Esophagus muscularis mucosa (tissue), 3 donors: ENCODE measurements at regions not wholly inside any gene's neighbourhood (a gene's known extent, or its start where the extent isn't known, plus 50 kb on each side); places are given as distances from the start of the nearest gene placed in this dataset.

ENCODE experiments used
- CTCF ChIP-seq, 3 experiments: fragments of 200-600 bp in 2 of 3; fragments of 450-650 bp in 1 of 3; sonication (generic) in 2 of 3; IDR thresholded peaks; one replicate each; pipeline ENCODE4 v1.5.1; 2017 to 2019; ENCODE audit warnings: antibody characterized with exemption in 3 of 3, mild to moderate bottlenecking in 2 of 3, moderate library complexity in 1 of 3
- POLR2A ChIP-seq: fragments of 450-650 bp; IDR thresholded peaks from one replicate; pipeline ENCODE4 v1.6.1; 2017; ENCODE audit warnings: antibody characterized with exemption, moderate library complexity, mild to moderate bottlenecking, low read depth
- POLR2AphosphoS5 ChIP-seq, 2 donors: sonication (generic); formaldehyde crosslinking; IDR thresholded peaks; one replicate each; pipeline ENCODE4 v1.6.1; 2017; ENCODE audit warnings: antibody characterized with exemption in 2 of 2

GRCh38 chr2:34936089-34936488, 1337.0 kb upstream of the FAM98A start:
- TF ChIP-seq POLR2AphosphoS5 (IDR thresholded peaks at IDR 0.05): no peak
- TF ChIP-seq CTCF (IDR thresholded peaks at IDR 0.05): no peak
- TF ChIP-seq POLR2A: no peak
